ENCODE measurements at regions not wholly inside any gene's neighbourhood (a gene's known extent, or its start where the extent isn't known, plus 50 kb on each side); places are given as distances from the start of the nearest gene placed in this dataset.

DNA sequence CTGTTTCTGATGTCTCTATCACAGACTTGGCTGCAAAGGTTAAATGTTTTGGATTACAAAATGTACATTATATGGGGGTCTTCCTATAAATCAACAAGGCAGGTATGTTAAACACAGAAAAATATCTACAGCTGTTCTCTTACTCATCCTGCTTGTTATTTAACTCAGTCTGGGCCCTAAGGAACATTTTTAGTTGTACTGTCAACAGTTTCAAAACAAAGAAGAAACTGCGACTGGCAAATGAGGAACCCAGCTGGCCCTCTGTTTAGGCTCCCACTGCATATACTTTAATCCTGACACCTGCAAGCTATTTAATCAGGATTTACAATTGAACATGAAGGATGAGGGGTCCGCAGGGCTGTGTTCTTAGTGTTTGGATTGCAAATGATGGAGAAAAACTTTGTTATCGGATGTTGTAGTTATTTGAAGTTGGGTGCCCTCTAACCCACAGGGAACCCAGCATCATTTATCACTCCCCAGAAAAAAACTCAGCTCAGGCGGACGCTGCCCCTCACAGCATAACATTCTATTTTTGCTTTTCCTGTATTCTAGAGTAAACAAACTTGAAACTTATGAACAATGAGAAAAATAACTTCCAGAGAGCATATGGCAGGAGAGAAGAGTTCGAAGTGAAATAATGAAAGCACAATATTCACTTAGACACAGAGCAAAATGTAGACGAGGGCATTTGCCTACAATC lies 91.2 kb downstream of the POLR2M start:
- TF ChIP-seq, protein P1, sequence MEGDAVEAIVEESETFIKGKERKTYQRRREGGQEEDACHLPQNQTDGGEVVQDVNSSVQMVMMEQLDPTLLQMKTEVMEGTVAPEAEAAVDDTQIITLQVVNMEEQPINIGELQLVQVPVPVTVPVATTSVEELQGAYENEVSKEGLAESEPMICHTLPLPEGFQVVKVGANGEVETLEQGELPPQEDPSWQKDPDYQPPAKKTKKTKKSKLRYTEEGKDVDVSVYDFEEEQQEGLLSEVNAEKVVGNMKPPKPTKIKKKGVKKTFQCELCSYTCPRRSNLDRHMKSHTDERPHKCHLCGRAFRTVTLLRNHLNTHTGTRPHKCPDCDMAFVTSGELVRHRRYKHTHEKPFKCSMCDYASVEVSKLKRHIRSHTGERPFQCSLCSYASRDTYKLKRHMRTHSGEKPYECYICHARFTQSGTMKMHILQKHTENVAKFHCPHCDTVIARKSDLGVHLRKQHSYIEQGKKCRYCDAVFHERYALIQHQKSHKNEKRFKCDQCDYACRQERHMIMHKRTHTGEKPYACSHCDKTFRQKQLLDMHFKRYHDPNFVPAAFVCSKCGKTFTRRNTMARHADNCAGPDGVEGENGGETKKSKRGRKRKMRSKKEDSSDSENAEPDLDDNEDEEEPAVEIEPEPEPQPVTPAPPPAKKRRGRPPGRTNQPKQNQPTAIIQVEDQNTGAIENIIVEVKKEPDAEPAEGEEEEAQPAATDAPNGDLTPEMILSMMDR (IDR thresholded peaks at IDR 0.05): no peak

DNA sequence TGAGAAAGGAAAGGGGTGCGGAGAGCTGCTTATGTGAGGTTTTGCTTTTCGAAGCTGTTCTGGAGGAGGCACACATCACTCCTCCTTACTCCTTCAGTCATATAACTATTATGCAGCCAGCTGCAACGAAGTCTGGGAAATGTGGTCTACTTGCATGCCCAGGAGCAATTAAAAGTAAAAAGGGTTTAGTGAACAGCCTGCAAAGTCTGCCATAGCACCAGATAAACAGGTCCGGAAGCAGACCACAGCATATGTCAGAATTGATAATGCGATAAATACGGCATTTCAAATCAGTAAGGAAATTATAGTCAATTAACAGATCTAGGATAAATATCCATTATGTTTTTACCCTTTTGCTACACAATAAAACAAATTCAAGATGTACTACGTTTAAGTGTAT lies 99.5 kb downstream of the POLR2M start:
- TF ChIP-seq, protein P1 (IDR thresholded peaks at IDR 0.05): no peak

DNA sequence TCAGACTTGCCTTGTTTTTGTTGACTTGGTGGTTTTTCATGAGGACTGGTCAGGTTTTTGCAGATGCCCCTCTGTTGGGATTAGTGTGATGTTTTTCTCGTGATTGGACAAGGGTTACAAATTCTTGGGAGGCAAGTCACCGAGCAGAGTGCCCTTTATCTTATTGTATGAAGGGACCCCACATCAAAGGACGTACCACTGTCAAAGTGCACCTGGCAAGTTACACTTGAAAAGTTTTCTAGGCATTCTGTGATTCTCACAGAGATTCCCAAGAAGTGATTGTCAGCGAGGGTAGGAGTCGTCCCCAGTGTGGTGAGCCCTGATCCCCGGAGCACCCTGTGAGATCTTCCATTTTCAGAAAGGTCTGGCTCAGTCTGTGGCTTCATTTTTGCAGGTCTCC lies 110.1 kb downstream of the POLR2M start:
- TF ChIP-seq, protein P1 (IDR thresholded peaks at IDR 0.05): no peak

DNA sequence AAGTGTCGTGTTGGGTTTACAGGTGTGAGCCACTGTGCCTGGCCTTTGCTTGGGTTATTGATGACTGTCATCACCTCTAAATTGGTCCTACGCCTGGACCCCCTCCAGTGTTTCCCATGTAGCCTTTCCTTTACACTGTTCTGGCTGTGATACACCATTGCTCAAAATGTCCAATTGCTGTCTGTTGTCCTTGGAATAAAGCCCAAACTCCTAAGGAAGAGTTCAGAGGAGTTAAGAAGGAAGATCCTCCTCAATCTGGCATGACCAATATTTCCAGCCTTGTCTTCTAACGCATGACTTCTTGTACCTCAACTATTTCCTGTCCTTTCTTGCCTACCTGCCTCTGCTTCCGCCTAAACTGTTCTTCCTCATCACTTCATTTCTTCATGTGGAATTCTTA lies 113.1 kb downstream of the POLR2M start:
- TF ChIP-seq, protein P1 (IDR thresholded peaks at IDR 0.05): no peak

DNA sequence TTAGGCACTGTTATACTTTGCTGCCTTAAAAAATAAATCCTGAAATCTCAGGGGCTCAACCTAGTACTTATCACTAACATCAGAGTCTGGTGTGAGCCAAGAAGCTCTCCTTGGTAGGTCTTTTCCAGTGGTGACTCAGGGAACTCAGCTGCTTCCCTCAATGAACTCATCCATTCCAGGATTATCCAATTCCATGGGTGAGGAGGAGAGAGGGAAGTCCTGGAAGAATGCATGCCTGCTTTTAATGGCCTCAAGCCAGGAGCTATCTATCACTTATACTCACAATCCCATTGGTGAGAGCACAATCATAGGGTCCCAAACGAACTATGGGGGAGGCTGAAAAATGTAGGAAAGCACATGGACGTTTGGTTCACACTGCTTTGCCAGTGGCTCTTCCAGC lies 113.6 kb downstream of the POLR2M start:
- TF ChIP-seq, protein P1 (IDR thresholded peaks at IDR 0.05): no peak

DNA sequence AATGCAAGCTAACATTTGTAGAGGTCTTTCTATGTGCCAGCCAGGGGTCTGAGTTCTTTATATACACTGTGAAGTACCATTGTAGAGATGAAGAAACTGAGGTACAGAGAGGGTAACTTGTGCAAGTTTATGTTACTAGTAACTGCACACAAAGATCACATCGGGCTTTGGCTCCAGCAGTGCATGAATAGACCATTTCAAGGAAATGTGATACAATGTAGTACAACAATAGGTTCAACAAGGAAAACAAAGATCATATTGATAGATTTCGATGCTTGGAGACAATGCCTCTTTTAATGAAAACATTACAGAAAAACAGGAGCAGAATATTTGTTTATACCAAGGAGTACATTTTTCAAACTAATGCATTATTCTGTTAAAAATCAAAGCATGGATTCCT lies 115.3 kb downstream of the POLR2M start:
- TF ChIP-seq, protein P1 (IDR thresholded peaks at IDR 0.05): no peak

DNA sequence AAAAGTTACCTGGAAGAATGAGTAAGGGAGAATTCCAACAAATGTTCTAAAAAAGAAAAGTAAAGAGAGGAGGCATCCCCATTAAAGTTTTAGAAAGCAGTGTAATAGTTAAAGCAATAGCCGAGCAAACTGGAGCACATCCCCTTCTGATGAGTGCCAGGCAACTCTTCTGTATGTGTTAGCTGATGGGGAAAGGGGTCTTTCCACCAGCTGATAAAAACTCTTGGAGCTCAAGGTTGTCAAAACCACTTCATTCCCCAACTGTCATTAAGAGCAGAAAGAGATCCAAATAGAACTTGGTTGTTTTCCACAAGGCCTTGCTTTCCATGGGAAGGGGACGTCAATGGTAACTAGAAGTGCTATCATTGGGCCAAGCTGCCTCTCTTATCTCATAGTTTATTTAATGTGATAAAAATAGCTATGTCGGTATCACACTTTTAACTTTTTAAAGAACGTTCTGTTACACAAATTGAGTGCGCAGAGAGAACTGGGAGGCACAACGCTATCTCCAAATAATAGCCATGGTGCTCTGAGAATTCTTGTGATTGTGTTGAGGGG lies 116.9 kb downstream of the POLR2M start:
- TF ChIP-seq, protein P1 (IDR thresholded peaks at IDR 0.05): no peak

Measured in LNCAP (cell line).